ENCODE measurements at regions not wholly inside any gene's neighbourhood (a gene's known extent, or its start where the extent isn't known, plus 50 kb on each side); places are given as distances from the start of the nearest gene placed in this dataset.

DNA sequence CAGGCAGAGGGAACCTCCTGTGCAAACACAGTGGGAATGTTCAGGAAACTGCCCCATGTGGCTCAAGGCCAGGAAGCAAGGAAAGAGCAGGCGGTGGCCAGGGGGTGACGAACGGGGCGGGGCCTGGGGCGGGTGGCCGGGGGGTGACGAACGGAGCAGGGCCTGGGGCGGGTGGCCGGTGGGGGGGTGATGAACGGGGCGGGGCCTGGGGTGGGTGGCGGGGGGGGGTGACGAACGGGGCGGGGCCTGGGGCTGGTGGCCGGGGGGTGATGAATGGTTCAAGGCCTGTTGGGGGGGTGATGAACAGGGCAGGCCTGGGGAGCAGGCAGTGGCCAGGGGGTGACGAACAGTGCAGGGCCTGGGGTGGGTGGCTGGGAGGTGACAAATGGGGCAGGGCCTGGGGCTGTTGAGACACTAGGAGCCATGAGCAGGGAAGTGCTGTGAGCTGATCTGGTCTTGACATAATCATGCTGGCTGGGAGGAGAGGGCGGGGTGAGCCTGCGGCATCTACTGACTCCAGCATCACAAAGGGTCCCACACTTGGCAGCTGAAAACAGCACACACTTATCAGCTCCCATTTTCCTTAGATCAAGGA lies 62.7 kb upstream of the FBRSL1 start:
- Histone ChIP-seq H3K27ac (ENCODE audit: low read depth in 1 of 2, low read length in 1 of 2) (no peak overlapping the region), H3K4me3 (ENCODE audit: low read length in 2 of 2) (no peak overlapping the region), H3K9me3 (ENCODE audit: control insufficient read depth in 2 of 2, insufficient read depth in 1 of 2, low read length in 1 of 2) (peaks cover 5 to 50% of the 10 kb centered on the region in 2 donors), H3K4me1 (ENCODE audit: control insufficient read depth in 2 of 2, insufficient read depth in 2 of 2, low read length in 2 of 2) (peaks cover 9 to 57% of the 10 kb centered on the region in 2 donors), H3K27me3 (ENCODE audit: control insufficient read depth in 2 of 2, insufficient read depth in 1 of 2, low read length in 1 of 2) (peaks cover 9 to 43% of the 10 kb centered on the region in 2 donors), H3K36me3 (ENCODE audit: control insufficient read depth in 2 of 2, insufficient read depth in 2 of 2, low read length in 1 of 2) (no peaks in the 10 kb centered on the region)
- 84% methylated on average over 19 of the region's 20 CpGs for WGBS
- no peak for DNase-seq (ENCODE audit: low read depth in 6 of 9, low spot score in 9 of 9)

DNA sequence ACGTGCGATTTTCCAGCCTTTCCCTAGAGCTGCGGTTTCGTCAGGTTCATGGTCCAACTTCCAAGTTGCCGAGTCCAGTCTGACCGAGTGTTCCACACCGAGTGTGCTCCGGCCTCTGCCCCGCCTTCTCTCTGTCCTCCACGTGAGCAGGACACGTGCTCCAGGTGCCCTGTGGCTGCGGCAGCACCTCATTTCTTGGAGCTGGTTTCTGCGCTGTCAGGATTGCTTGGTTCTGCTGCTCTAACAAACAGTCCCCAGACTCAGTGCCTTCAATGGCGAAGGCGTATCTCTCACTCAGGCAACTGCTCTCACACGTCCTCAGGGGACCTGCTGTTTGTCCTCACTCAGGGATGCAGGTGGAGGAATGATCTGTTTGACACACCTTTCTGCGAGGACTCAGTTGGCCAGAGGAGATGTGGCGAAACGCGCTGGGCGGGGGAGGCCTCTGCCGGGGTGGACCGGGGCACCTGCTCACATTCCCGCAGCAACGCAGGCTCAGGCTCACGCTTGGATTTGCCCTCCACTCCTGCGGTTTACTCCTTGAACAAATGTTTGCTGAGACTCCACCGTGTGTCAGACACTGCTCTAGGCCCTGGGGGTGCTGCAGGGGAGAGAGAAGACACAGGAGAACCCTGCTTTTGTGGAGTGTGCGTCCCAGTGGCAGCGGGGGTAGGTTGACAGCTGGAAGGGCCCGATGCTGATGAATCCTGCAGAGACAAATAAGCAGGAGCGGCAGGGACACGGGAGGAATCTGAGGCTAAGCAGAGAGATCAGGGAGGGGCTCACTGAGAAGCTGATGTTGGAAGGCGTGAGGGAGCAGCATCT lies 63.4 kb upstream of the FBRSL1 start:
- DNase-seq (ENCODE audit: low read depth in 6 of 9, low spot score in 9 of 9), result no peak
- Histone ChIP-seq H3K27me3 (ENCODE audit: control insufficient read depth in 2 of 2, insufficient read depth in 1 of 2, low read length in 1 of 2) (peaks cover 9 to 49% of the 10 kb centered on the region in 2 donors), H3K27ac (ENCODE audit: low read depth in 1 of 2, low read length in 1 of 2) (no peak overlapping the region), H3K36me3 (ENCODE audit: control insufficient read depth in 2 of 2, insufficient read depth in 2 of 2, low read length in 1 of 2) (no peaks in the 10 kb centered on the region), H3K9me3 (ENCODE audit: control insufficient read depth in 2 of 2, insufficient read depth in 1 of 2, low read length in 1 of 2) (peaks cover 5 to 43% of the 10 kb centered on the region in 2 donors), H3K4me3 (ENCODE audit: low read length in 2 of 2) (no peak overlapping the region), H3K4me1 (ENCODE audit: control insufficient read depth in 2 of 2, insufficient read depth in 2 of 2, low read length in 2 of 2) (peaks cover 9 to 55% of the 10 kb centered on the region in 2 donors)
- WGBS, result 95% methylated on average over 34 of the region's 34 CpGs

DNA sequence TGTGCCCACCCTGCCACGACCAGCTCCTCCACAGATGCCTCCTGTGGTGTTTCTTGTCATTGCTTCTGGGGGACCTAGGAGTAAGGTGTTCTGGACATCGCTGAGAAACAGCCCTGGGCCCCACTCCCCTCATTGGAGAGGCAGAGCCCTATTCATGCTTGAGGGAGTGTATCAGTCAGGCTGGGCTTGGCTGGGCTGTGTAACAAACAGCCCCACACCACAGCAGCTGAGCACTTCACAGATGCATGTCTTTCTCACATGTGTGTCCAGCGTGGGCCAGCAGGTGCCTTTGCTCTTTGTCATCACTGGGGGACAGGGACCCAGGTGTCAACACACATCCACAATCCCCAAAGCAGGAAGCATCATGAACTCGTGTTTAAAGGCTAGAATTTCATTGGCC lies 65.1 kb upstream of the FBRSL1 start:
- DNase-seq (ENCODE audit: low read depth in 6 of 9, low spot score in 9 of 9), result no peak
- Histone ChIP-seq H3K27ac (ENCODE audit: low read depth in 1 of 2, low read length in 1 of 2) (no peak overlapping the region), H3K36me3 (ENCODE audit: control insufficient read depth in 2 of 2, insufficient read depth in 2 of 2, low read length in 1 of 2) (no peaks in the 10 kb centered on the region), H3K9me3 (ENCODE audit: control insufficient read depth in 2 of 2, insufficient read depth in 1 of 2, low read length in 1 of 2) (peaks cover 3 to 26% of the 10 kb centered on the region in 2 donors), H3K27me3 (ENCODE audit: control insufficient read depth in 2 of 2, insufficient read depth in 1 of 2, low read length in 1 of 2) (peaks cover 9 to 50% of the 10 kb centered on the region in 2 donors), H3K4me3 (ENCODE audit: low read length in 2 of 2) (no peak overlapping the region), H3K4me1 (ENCODE audit: control insufficient read depth in 2 of 2, insufficient read depth in 2 of 2, low read length in 2 of 2) (peaks cover 5 to 39% of the 10 kb centered on the region in 2 donors)
- 92% methylated on average over 4 of the region's 4 CpGs for WGBS

DNA sequence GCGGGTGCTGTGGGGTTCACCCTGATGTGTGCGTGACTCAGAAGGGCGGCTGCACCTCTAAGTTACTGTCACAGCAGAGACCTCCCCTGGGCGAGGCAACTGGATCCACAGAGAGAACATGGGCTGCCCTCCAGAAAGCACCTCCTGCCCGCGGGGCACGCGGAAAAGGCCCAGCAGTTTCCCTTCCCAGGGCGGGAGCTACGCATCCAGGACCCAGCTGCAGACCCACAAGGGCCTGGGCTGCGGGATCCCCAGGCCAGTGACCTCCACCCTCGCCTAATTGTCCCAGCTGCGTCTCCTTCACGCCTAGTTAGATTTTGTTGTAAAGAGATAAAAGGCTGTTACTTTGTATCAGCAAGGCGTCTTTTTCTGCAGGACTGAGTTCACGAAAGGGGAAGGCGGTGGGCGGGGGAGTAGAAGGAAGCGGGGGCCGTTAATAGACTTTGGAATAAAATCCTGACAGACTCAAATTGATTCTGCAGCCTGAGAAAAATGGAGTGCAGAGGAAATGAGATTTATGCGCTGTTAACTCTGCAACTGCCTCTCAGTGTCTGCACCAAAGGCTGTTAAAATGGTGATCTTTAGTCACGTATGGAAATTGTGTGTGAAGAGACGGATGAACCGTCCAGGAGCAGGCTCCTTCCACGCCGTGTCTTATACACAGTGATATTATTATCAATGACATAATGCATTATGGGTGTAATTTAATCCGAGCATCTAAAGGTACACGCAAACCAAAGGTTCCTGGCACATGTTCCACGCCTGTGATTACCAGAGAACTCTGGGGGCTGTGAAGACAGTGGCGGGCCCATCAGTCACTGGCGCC lies 65.9 kb upstream of the FBRSL1 start:
- WGBS, result 88% methylated on average over 31 of the region's 31 CpGs
- Histone ChIP-seq H3K27ac (ENCODE audit: low read depth in 1 of 2, low read length in 1 of 2) (no peak overlapping the region), H3K4me1 (ENCODE audit: control insufficient read depth in 2 of 2, insufficient read depth in 2 of 2, low read length in 2 of 2) (peaks cover 0 to 31% of the 10 kb centered on the region in 2 donors), H3K36me3 (ENCODE audit: control insufficient read depth in 2 of 2, insufficient read depth in 2 of 2, low read length in 1 of 2) (no peaks in the 10 kb centered on the region), H3K27me3 (ENCODE audit: control insufficient read depth in 2 of 2, insufficient read depth in 1 of 2, low read length in 1 of 2) (peaks cover 9 to 46% of the 10 kb centered on the region in 2 donors), H3K9me3 (ENCODE audit: control insufficient read depth in 2 of 2, insufficient read depth in 1 of 2, low read length in 1 of 2) (peaks cover 3 to 19% of the 10 kb centered on the region in 2 donors), H3K4me3 (ENCODE audit: low read length in 2 of 2) (no peak overlapping the region)
- no peak for DNase-seq (ENCODE audit: low read depth in 6 of 9, low spot score in 9 of 9)

DNA sequence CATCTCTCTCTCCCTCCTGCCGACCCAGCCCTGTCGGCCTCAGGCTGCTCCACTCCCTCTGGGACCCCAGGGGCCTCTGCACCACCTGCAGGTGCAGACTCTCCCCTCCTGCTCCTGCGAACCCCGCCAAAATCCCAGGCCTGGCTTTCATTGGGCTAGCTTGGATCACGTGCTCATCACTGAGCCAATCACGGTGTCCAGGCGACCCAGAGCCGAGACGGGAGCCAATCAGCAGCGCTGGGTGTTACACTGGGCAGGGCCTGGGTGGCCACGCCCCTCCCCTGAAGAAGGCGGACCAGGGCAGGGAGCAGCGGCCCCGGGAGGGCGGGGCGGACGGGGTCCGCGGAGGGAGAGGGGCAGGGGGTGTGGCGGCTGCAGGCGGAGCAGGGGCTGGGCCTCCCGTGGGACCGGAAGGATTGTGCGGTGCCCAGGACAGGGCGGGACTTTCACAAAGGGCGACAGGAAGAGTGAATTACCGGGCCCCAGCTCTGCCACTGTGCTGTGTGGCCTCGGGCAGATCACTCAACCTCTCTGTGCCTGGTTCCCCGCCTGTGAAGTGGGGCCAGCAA lies 66.6 kb upstream of the FBRSL1 start:
- DNase-seq (ENCODE audit: low read depth in 6 of 9, low spot score in 9 of 9), result no peak

DNA sequence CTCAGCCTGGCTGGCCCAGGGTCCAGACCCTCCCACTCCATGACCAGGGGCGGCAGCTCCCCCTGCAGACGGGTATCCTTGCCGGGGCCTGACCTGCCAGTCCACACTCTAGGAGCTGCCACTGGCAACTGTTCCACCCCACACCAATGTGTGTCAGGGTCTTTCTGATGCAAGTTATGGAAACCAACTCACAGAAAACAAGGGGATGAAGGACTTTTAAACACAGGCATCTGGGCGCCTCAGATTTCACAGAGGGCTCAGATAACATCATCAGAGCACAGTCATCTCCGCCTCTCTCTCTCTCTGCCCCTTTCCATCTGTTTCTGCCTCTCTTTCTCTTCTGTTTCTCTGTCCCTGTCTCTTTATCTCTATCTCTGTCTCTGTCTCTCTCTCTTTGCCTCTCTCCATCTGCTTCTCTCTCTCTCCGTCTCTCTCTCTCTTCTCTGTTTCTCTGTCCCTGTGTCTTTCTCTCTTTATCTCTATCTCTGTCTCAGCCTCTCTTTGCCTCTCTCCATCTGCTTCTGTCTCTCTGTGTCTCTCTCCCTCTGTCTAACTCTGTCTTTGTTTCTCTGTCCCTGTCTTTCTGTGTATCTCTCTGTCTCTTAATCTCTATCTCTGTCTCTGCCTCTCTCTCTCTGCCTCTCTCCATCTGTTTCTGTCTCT lies 67.4 kb upstream of the FBRSL1 start:
- WGBS, result 67% methylated on average over 6 of the region's 6 CpGs
- Histone ChIP-seq H3K9me3 (ENCODE audit: control insufficient read depth in 2 of 2, insufficient read depth in 1 of 2, low read length in 1 of 2) (peaks cover 1 to 15% of the 10 kb centered on the region in 2 donors), H3K4me3 (ENCODE audit: low read length in 2 of 2) (no peak overlapping the region), H3K36me3 (ENCODE audit: control insufficient read depth in 2 of 2, insufficient read depth in 2 of 2, low read length in 1 of 2) (no peaks in the 10 kb centered on the region), H3K4me1 (ENCODE audit: control insufficient read depth in 2 of 2, insufficient read depth in 2 of 2, low read length in 2 of 2) (peaks cover 0 to 20% of the 10 kb centered on the region in 2 donors), H3K27me3 (ENCODE audit: control insufficient read depth in 2 of 2, insufficient read depth in 1 of 2, low read length in 1 of 2) (peaks cover 0 to 32% of the 10 kb centered on the region in 2 donors), H3K27ac (ENCODE audit: low read depth in 1 of 2, low read length in 1 of 2) (no peak overlapping the region)
- DNase-seq (ENCODE audit: low read depth in 6 of 9, low spot score in 9 of 9), result no peak

More for the DNA sequence above, 66.6 kb upstream of the FBRSL1 start:
- Histone ChIP-seq H3K27me3 (ENCODE audit: control insufficient read depth in 2 of 2, insufficient read depth in 1 of 2, low read length in 1 of 2) (peaks cover 6 to 39% of the 10 kb centered on the region in 2 donors), H3K27ac (ENCODE audit: low read depth in 1 of 2, low read length in 1 of 2) (peak overlapping the region in 1 of 2 donors; percentile 2), H3K36me3 (ENCODE audit: control insufficient read depth in 2 of 2, insufficient read depth in 2 of 2, low read length in 1 of 2) (no peaks in the 10 kb centered on the region), H3K4me1 (ENCODE audit: control insufficient read depth in 2 of 2, insufficient read depth in 2 of 2, low read length in 2 of 2) (peaks cover 0 to 24% of the 10 kb centered on the region in 2 donors), H3K9me3 (ENCODE audit: control insufficient read depth in 2 of 2, insufficient read depth in 1 of 2, low read length in 1 of 2) (peaks cover 1 to 15% of the 10 kb centered on the region in 2 donors), H3K4me3 (ENCODE audit: low read length in 2 of 2) (no peak overlapping the region)
- WGBS, result 93% methylated on average over 29 of the region's 29 CpGs

DNA sequence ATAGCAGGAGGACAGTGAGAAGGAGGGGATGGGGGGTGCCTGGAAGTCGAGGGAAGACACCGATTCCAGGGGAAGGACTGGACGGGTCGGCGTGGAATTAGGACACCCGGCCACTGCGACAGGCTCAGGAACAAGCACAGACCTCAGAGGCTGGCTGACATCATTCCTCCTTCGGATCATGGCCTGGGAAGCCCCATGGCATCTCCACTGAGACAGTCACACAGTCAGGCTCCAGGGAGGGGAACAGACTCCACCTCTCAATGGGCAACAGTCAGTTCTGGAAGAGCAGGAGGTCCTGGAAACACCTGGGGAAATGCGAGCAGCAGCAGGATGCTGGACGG lies 67.9 kb upstream of the FBRSL1 start:
- Histone ChIP-seq H3K4me3 (ENCODE audit: low read length in 2 of 2) (no peak overlapping the region), H3K36me3 (ENCODE audit: control insufficient read depth in 2 of 2, insufficient read depth in 2 of 2, low read length in 1 of 2) (no peaks in the 10 kb centered on the region), H3K9me3 (ENCODE audit: control insufficient read depth in 2 of 2, insufficient read depth in 1 of 2, low read length in 1 of 2) (peaks cover 1 to 15% of the 10 kb centered on the region in 2 donors), H3K27me3 (ENCODE audit: control insufficient read depth in 2 of 2, insufficient read depth in 1 of 2, low read length in 1 of 2) (peaks cover 0 to 32% of the 10 kb centered on the region in 2 donors), H3K27ac (ENCODE audit: low read depth in 1 of 2, low read length in 1 of 2) (no peak overlapping the region), H3K4me1 (ENCODE audit: control insufficient read depth in 2 of 2, insufficient read depth in 2 of 2, low read length in 2 of 2) (peaks cover 0 to 20% of the 10 kb centered on the region in 2 donors)
- DNase-seq (ENCODE audit: low read depth in 6 of 9, low spot score in 9 of 9), result no peak
- WGBS, result 88% methylated on average over 10 of the region's 10 CpGs

DNA sequence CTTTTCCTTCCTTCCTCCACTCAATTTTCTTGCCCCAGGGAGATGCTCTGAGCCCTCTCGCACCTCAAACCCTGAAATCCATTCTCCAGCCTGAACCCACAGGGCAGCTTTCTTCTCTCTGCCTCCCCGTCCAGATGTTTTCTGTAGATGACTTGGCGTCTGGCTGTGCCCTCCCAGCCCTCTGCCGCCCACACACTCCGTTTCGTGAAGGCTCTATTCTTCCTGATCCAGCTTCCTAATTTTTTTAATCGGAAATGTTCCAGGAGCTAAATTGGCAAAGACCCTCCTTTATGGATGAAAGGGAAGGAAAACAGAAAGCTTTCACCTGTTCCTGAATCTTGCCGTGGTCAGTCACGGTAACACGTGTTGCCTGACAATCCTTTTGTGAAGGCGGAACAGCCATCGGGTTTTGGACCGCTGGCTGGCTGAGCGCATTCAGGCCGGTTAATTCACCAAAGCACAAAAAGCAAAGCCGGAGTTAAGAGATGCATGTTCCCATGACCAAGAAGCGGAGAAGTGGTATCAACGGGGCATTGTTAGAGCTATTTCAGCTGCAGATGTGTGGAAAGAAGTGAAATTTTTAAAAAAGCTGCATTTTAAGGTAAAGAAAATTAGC lies 70.2 kb upstream of the FBRSL1 start:
- DNase-seq (ENCODE audit: low read depth in 6 of 9, low spot score in 9 of 9), result no peak
- Histone ChIP-seq H3K4me3 (ENCODE audit: low read length in 2 of 2) (no peak overlapping the region), H3K27me3 (ENCODE audit: control insufficient read depth in 2 of 2, insufficient read depth in 1 of 2, low read length in 1 of 2) (peaks cover 4 to 23% of the 10 kb centered on the region in 2 donors), H3K27ac (ENCODE audit: low read depth in 1 of 2, low read length in 1 of 2) (no peak overlapping the region), H3K36me3 (ENCODE audit: control insufficient read depth in 2 of 2, insufficient read depth in 2 of 2, low read length in 1 of 2) (no peaks in the 10 kb centered on the region), H3K4me1 (ENCODE audit: control insufficient read depth in 2 of 2, insufficient read depth in 2 of 2, low read length in 2 of 2) (peaks cover 0 to 26% of the 10 kb centered on the region in 2 donors), H3K9me3 (ENCODE audit: control insufficient read depth in 2 of 2, insufficient read depth in 1 of 2, low read length in 1 of 2) (peaks cover 1 to 6% of the 10 kb centered on the region in 2 donors)
- 86% methylated on average over 18 of the region's 18 CpGs for WGBS
